CD4-positive, alpha-beta T cell treated with Interferon gamma for 1 hour (primary cell): ENCODE measurements at regions not wholly inside any gene's neighbourhood (a gene's known extent, or its start where the extent isn't known, plus 50 kb on each side); places are given as distances from the start of the nearest gene placed in this dataset.

Experiments
- DNase-seq: peaks from one replicate; pipeline ENCODE4 v3.0.0-alpha.2; 2020

DNA sequence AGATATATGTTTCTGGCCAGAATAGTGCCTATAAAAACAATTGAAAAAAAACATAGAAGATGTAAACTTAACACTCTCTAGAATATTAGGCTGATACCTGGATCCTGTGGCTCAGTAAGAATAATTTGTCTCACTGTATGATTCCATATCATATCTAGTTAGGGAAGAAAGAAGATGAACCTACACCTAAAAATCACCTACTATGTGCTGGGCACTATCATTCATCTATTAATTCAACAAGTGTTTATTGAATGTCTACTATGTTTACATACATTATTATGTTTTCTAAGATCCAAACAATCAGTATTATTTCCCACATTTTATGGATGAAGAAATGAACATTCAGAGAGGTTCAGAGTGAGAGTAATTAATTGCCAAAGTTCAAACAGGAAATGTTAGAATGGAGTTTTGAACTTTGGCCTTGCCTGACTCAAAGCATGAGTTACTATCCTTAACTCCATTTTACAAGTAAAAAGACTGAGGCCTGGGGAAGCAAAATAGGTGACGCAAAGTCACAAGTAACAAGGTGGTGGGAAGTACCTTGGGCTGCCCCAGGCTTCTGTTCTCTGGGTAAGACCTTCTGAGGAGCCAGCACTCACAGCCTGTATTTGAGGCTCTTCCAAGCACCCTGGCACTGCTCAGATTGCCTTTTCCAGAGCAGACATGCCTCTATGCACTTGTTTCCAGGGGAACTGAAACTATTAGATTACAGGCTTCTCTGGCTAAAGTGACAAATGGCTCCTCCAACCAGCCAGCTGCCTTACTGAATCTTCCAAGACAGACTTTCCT lies 111.1 kb upstream of the ACSL4 start:
- no peak for DNase-seq

DNA sequence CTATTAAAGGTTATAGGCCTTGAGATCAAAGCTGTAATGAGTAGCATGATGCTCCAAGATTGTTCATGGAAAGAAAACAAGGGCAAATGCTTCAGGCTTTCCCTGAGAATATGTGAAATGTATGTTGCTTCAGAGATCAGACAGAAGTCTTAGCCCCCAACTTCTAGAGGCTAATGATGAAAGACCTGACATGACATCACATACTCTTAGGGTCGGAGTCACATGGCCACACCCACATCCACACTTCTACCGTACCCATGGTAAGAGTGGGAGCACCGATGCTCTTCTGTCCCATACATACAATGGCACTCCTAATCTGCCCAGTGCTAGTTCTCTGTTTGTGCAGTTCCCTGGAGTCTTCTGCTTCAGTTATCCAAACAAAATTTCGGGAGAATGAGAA lies 111.9 kb upstream of the ACSL4 start:
- DNase-seq: no peak

DNA sequence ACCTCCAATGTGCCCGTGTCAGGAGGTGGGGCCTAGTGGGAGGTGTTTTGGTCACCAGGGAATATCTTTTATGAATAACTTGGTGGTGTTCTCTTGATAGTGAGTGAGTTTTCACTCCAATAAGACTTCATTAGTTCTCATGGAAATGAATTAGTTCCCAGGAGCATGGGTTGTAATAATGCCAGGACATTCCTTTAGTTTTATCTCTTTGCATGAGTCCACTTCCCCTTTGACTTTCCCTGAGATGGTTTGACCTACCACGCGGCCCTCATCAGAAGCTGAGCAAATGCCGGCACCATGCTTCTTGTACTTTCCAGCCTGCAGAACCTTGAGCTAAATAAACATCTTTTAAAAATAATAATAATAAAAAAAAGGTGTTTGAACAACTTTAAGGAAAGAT lies 112.9 kb upstream of the ACSL4 start:
- no peak for DNase-seq

- DNase-seq: no peak
These were observed 114.5 kb upstream of the ACSL4 start for GRCh38 chrX:109847257-109848187.

- DNase-seq: no peak
These were observed 115.5 kb upstream of the ACSL4 start for GRCh38 chrX:109848461-109849050.

DNA sequence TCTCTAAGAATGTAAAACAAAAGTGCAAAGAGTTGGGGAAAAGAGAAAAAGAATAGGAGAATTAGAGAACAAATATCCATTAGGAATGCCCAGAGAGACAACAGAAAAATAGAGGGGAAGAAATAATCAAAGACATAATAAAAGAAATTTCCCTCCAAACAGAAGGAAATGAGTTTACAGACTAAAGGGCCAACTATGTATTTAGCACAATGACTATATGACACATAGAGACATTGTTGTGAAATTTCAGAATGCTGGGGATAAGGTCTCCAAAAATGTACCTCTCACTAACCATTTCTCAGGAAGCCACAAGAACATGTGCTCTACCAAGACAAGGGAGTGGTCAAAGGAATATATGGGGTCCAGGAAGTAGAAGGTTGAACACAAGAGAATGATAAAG lies 121.0 kb upstream of the ACSL4 start:
- DNase-seq: no peak

DNA sequence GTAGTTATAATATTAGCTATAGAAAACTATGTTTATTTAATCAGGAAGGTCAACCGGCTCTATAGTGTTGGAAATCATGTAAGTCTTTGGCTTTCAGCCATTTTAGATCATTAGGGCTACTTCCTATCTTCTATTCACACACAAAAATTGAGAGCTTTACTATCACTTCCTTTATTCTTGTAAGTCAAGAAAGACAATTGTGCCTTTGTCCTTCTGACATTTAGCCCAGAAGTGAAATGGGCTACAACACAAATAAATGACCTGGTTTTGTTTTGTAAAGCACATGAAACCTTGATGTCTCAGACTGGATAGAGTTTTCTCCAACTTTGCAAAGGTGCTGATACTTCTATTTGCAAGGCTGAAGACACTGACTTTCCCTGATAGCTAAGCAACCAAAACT lies 122.4 kb upstream of the ACSL4 start:
- no peak for DNase-seq

DNA sequence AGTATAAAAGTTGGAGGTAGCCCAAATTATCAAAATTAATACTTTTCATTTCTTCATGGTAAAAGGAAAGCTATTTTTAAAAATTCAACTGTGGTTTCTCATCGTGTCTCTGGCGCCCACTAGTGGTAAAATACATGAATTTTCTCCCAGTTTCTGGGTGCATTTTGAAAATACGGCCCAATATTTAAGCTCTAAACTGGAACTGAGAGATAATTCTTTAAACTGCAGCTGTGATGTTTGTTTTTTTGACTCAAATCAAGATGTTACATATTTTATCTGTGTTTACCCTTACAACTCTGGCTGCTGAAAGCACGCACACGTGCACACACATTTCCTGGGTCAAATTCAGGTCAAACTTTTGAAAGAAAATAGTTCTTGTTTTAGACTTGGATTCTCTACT lies 123.9 kb upstream of the ACSL4 start:
- DNase-seq: no peak

DNA sequence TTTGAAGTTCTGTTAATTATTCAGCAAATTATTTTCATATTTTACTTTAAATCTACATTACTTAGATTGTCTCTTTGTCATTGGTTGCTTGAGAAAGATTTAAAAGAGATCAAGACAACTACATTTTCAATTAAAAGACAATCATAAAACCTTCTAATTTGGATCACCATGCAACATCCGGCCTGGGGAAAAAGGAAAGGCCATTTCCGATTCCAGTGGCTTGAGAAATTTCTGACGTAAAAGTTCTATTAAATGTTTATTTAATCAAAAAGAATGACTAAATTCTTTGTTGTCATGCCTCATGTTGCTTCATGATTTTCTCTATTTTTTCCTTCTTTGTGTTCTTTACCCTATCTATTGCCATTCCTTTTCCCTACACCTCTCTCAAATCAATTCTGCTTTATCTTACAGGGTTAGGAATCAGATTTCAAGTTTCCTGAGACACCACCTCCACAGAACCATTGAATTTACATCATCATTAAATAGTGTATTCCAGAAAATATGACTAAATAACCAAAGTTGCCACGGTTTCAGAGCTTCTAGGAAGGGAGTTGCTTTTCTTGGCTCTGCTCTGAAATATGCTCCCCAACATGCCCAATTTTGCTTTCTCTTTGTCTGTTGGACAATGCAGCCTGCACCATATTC lies 124.6 kb upstream of the ACSL4 start:
- DNase-seq: no peak

- DNase-seq: no peak
These were observed 125.7 kb upstream of the ACSL4 start for GRCh38 chrX:109858602-109859341.

GRCh38 chrX:109859651-109860050 lies 126.6 kb upstream of the ACSL4 start:
- DNase-seq: no peak

GRCh38 chrX:109862433-109862832 lies 129.4 kb upstream of the ACSL4 start:
- DNase-seq: no peak

GRCh38 chrX:109863811-109864210 lies 130.8 kb upstream of the ACSL4 start:
- no peak for DNase-seq

DNA sequence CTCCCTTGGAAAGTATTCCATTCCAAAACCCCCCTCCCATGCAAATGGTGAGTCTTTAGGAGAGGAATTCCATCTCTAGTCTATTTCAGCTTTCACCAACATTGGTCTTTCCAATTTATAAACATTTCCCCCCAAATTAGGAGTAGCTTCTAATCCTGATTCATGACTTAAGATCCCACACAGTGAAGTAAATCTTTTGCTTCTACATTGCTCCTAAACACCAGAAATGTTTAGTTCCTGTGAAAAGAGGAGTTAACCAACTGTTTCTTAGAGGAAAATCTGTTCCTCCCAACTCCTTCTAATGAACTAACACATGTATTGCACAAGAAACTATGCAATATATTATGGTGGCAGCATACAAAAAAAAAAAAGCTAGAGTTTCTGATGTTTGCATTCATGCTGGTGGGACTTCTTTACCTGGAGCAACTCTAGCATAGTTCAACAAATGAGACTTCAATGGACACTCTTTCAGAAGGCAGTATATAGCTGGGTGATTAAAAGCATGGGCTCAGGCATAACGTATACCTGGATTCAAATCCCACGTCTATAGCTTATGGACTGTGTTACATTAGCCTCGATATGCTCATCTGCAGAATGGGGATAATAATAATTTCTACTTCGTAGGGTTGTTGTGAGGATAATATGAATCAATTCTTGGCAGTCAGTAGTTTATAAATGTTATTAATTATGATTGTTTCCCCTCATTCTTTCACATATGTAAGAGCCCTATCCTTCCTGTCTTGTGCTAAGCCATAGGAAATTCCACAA lies 131.6 kb upstream of the TMEM164 start:
- DNase-seq: no peak

DNA sequence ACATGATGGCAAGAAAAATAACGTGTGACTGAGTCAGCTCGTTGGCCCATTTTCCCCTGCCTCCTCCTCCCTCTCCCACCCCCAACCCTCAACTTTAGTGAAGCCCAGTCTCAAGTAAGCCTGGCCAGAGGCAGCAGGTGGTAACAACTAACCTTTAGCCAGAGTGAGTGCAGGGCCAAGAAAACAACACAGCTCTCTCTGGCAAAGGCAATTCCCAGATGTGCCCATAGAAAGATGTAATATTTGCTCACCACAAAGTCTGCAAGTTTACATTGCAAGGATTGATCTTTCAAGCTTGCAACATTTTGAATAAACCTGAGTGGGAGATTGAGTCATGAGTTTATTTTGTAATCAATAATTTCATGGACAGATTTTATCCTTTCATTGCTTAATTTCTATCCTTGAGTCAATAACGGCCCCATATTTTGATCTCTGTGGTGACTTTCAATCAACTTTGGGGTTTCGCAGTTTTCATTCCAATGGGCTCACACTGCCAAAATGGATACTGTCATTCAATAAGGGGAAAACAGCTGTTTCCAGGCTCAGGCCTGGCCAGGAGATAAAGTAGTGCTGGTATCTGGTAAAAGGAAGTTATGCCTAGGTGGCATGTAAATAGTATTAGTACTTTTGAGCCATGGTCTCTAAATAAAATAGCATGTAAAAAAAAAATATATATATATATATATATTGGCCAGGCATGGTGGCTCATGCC lies 130.7 kb upstream of the TMEM164 start:
- DNase-seq: no peak

GRCh38 chrX:109873574-109873973 lies 129.3 kb upstream of the TMEM164 start:
- no peak for DNase-seq

GRCh38 chrX:109873983-109874382 lies 128.9 kb upstream of the TMEM164 start:
- no peak for DNase-seq

GRCh38 chrX:109874548-109874947 lies 128.4 kb upstream of the TMEM164 start:
- no peak for DNase-seq

- no peak for DNase-seq
These were observed 127.1 kb upstream of the TMEM164 start for GRCh38 chrX:109875831-109876230.

GRCh38 chrX:109878236-109878635 lies 124.7 kb upstream of the TMEM164 start:
- DNase-seq: no peak

DNA sequence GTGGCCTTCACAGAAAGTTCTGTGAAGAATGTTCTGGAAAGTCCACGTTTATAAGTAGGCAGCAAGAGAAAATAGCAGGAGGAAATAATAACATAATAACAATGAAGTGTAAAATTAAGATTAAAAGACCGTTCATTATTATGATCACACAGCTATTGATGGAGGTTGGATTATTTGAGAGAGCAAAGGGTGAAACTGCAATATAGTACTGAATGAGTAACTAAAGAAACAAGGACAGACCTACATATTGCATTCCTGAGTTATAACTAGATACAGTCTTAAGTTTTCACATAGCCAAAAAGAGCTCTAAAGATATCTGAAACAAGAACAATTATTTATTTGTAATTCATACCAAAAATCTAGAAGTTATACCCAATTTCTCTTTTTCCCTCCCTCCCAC lies 122.9 kb upstream of the TMEM164 start:
- no peak for DNase-seq
